ENCODE measurements at regions not wholly inside any gene's neighbourhood (a gene's known extent, or its start where the extent isn't known, plus 50 kb on each side); places are given as distances from the start of the nearest gene placed in this dataset.

DNA sequence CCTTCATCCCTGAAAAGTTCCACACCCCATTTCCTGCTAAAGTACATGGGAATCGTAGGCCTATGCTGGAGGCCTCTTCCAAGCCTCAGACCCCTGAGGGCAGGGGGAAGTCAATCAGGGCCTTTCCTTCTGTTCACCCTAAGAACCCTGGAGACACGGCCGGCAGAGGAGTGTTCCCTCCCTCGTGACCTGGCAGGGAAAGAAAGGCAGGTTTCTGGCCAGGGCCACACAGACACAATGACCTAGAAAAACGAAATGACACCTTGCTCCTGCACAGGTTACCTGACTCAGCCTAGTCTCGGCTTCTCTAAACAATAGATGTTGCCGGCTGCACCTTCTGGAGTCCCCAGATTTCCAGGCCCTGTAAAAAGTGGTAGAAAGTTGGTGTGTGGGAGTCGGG, 60.6 kb upstream of the CADM1 start:
- TF ChIP-seq, protein P1, sequence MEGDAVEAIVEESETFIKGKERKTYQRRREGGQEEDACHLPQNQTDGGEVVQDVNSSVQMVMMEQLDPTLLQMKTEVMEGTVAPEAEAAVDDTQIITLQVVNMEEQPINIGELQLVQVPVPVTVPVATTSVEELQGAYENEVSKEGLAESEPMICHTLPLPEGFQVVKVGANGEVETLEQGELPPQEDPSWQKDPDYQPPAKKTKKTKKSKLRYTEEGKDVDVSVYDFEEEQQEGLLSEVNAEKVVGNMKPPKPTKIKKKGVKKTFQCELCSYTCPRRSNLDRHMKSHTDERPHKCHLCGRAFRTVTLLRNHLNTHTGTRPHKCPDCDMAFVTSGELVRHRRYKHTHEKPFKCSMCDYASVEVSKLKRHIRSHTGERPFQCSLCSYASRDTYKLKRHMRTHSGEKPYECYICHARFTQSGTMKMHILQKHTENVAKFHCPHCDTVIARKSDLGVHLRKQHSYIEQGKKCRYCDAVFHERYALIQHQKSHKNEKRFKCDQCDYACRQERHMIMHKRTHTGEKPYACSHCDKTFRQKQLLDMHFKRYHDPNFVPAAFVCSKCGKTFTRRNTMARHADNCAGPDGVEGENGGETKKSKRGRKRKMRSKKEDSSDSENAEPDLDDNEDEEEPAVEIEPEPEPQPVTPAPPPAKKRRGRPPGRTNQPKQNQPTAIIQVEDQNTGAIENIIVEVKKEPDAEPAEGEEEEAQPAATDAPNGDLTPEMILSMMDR (IDR thresholded peaks at IDR 0.05) = no peak
- no peak for TF ChIP-seq POLR2A (IDR thresholded peaks at IDR 0.05)
- no peak for TF ChIP-seq POLR2AphosphoS5 (IDR thresholded peaks at IDR 0.05)

Measured in suprapubic skin (tissue), 4 donors.